Glomerular visceral epithelial cell (primary cell): ENCODE measurements at regions not wholly inside any gene's neighbourhood (a gene's known extent, or its start where the extent isn't known, plus 50 kb on each side); places are given as distances from the start of the nearest gene placed in this dataset.
A peak's percentile ranks its signal among the peaks of the same experiment; 100 is the strongest.
"Not testable (repeated sequence)": the region's sequence is repeated elsewhere in the genome, so short reads cannot be mapped to it uniquely, and the experiment has no call there.

Experiments used
- DNase-seq: peaks from one replicate; pipeline ENCODE4 v3.0.0-alpha.2; 2016; ENCODE audit errors: extremely low spot score

DNA sequence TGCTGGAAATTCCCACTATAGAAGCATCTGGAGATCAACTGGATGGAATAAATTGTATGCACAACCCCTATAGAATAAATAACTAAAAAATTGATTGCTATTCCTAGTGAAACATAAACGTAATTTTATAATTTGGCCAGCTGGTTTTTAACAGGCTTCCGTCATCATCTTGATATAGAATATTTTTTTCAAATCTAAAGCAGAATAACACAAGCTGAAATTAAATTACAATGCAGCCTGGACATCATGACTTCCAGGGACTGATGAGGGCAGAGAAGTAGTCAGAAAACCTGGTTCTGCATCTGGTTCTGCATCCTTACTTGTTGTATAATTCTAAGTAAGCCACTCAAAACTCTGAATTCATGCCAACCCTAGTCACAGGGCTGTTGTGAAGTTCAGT, 146.1 kb downstream of the MEX3B start:
- no peak for DNase-seq

DNA sequence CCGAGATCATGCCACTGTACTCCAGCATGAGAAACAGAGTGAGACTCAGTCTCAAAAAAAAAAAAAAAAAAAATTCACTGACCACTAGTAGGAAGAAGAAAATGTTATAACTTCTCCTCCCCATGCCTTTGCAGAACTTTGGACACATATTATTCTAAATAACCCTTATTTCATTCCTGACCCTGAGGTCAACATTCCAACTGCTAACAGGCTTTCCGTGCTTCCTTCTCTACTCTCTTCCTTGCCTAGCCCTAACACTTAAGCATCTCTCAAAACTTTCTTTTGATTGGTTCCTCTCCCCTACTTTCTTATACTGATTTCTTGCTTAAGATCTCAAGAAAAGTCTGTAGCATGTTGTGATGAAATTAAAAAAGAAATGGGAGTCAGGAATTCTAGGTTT, 146.8 kb downstream of the MEX3B start:
- DNase-seq = no peak

DNA sequence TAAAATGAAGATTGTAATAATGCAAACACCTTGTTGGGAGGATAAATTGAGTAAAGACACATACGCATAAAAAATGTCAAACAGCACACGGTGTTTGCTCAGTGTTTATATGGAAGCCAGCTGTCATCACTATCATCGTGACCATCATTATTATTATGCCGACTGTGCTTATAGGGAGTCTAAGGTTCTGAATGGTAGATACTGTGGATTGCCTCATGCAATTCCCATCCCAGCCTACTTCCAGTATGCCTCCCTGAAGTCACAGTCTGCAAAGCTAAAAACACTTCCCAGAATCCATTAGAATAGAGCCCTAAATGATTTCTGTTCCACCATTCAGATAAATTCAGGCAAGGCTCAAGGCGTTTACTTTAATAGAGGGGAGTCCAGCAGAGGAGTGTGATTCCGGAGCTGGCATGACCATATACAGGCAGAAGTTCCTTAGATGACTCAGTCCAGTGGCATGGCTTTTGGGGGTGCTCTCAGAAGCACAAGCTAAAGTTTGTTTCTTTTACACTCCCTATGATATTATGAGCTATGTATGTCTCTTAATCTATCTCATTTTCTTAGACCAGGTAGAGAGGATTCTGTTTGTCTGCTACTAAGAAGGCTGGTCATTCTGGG, 148.7 kb downstream of the MEX3B start:
- peak; percentile 14 for DNase-seq

DNA sequence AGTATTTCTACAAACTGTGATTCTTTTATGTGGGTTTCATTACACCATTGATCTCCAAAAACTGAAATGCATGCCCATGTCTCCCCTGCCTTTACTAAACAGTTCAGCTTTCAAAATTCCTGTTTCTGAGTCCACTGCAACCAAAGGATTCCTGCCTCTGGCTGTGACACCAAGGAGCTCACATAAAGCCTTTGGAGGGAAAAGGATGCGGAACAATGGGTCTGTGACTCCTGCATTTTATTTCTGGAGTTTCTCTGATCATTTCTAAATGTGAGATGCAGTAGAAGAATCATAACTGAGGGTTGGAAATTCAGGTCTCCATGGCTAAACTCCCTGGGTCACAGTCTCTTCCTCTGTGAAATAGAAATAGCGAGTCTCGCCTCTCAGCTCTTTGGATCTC, 149.5 kb downstream of the MEX3B start:
- DNase-seq = no peak

DNA sequence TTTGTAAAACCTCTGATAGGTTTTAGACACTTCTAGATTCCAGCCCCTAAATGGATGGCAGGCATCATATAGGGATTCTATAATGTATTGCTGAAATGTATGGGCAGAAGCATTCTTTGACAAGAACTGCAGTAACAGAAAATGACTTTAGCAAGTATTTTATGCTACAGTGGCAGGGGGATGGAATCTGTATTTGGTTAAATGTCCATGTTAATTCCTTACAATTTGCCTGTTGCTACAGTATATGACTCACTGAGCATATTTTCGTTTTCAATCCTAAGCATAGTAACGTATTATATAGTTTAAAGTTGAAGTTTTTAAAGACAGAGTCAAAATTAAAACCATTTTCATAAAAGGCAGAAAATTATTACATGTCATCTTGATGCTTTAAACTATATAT, 150.1 kb downstream of the MEX3B start:
- no peak for DNase-seq

DNA sequence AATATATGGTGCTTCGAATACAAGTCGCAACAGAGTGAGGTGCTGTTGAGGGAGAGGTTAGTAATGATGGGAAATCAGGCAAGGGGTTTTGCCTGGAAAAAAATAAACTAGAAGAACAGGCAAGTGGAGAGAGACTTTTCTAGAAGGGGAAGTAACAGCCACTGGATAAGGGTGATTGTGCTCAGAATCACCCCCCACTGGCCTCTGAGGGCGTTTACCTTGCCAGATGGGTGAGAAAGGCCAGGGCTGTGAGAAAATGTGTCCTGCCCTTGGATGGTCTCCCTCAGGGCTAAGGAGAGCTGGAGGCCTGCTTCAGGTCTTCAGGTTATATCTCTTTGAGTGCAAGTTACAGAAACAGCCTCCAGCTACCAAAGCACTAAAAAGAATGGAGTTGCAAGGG, 151.8 kb downstream of the MEX3B start:
- no peak for DNase-seq

DNA sequence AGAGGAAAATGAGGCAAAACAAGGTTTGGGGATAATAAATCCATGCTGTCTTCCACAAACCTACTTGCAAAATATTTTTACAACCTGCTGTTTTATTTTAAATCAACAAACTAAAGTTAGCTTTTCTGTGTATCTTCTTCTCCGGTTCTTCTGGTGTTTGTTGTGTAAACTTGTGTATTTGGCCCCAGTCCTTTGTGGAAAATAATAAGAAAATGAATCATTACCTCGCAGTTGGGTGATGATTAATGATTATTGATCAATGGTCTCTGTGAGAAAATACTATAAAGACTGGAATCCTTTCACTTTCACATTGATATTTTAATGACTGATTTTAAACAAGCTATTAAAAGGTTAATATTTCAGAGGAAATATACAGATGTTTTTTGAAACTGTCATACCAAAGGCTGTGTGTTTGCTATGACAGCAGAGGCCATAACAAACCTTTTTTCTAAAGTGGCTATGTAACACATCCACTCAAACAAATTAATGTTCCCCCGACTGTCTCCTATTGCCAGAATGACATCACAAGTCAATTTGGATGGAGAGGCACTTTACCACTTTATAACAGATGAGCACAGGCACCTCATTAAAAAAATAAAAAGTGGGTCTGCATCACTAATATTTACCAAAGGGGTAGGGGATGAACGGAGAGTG, 152.5 kb downstream of the MEX3B start:
- no peak for DNase-seq

DNA sequence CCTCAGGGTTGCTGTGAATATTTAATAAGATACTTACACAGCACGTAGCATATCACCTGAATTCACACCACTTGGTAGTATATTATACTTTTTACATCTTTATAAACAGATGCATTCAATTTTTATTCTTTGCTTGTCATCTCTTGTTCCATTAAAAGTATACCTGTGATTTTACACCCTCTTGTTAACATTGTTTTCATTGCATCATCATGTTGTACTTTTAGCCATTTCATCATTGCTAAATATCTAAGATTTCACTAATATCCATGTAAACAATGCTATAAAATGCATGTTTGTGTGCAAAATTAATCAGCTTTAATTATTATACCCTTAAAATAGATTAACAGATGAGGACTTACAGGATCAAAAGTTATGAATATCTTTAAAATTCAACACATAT, 155.3 kb downstream of the MEX3B start:
- no peak for DNase-seq

DNA sequence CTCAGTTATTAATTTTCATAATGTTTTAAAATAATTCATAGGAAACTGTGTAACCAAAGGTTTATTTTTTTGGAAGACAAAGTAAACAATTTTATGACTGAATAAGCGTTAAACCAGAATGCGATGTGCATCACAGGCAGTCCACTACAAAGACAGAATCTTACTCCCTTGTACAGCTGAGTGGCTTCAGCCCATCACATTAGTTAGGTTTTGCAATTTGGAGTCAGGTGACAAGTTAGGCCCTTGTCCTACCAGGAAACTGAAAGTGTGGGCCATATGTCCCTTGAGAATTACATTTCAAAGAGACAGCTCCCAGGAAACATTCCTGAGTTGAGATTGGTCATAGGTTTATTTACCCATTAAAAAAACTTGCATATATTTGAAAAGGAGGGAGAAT, 156.3 kb downstream of the MEX3B start:
- DNase-seq = no peak

DNA sequence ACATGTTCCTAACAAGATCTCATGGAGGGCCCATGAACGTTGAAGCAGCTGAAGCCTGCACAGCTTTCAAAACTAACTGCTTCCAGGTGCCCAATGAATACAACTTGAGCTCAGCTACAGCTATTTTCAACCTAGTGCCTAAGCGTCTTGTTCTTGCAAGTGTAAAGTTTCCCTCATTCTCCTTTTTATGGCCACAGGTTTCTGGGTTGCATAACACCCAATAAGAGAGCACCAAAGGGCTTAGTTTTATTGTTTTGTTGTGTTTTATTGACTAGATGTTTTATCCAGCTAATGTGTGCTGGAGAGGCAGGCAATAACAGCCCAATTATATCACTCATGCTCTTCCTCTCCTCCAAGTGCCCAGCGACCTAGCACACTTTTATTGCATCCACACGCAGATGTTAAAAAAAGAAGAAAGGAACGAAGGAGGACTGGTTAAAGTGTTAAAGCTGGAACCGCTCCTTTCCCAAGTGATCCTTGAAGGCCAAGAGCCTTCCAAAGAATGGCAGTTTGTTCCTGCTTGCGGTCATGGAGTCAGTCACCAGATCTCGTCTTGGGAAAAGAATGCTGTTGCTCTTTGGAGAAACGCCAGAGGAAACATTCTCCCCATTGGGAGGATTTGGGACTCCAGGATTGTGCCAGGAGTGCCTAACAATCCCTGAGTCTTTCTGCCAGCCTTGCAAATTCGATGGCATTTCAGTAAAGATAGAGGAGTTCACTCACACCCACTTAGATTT, 156.9 kb downstream of the MEX3B start:
- no peak for DNase-seq

DNA sequence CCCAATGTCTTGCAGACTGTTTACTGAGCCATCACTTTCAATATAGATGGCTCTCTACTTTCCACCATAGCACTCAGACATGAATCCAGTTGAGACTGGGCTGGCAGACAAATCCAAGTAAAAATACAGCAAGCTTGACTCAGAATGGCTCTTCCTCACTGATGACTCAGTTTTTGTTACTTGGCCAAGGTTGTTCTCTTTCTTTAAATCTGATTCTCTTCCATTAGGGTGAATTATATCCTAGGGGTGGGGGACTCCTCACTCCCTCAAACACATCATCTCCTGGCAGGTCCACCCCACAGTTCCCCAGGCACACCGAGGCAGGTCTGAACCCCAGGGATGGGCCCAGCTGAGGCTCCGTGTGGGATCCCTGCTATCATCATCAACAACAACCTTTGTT, 157.9 kb downstream of the MEX3B start:
- no peak for DNase-seq

DNA sequence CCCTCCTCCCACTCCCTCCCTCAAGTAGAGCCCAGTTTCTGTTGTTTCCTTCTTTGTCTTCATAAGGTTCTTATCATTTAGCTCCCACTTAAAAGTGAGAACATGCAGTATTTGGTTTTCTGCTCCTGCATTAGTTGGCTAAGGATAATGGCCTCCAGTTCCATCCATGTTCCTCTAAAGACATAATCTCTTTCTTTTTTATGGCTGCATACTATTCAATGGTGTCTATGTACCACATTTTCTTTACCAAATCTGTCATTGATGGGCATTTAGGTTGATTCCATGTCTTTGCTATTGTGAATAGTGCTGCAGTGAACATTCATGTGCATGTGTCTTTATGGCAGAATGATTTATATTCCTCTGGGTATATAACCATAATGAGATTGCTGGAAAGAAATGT, 158.6 kb downstream of the MEX3B start:
- not testable (repeated sequence) for DNase-seq

DNA sequence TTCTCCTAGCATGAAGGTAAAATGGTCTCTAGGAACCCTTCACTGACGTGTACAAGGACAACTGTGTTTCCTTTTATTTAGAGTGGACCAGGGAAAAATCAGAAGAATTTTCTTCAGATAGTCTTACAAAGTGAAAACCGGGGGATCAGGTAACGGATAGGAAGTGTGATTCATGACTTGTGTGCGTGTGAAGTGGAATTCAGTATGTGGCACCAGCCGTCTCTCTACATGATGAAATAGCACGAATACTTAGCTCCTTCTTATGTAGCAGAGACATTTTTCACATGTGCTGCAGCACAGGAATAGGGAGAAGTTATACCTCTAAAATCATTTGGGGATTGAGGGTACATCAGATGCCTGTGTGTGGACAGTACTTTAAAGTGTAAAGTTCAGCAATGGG, 159.2 kb downstream of the MEX3B start:
- DNase-seq = no peak

DNA sequence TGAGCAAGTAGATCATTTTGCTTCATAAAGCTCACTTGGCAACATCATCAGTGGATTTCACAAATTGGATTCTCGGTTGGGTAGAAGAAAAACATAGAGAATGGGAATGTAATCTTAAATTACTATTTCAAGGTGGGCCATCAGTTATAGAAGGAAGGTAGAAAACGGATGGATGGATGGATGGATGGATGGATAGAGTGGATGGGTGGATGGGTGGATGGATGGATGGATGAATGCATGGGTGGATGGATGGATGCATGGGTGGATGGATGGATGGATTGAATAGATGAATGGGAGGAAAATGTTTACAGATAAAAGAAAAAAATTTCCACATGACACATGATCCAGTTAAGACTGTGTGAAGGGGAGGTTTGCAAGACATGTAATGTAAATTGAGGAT, 159.7 kb downstream of the MEX3B start:
- no peak for DNase-seq

DNA sequence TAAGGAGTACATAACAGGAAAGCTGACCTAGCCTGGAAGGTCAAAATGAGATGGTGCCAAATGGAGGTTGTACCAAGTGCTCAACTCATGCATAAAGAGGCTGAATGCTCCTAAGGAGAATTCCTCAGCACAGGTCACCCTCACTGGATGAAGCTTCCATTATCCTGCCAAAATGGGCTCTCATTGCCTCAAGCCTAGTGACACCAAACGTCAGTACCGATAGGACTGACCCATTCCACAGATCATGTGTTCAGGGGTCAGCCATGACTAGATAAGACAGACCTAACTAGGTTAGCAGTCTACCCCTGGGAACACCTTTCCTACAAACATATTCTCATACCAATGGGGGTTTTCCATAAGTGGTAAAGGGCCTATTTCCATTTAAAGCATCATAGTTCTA, 160.7 kb downstream of the MEX3B start:
- no peak for DNase-seq

DNA sequence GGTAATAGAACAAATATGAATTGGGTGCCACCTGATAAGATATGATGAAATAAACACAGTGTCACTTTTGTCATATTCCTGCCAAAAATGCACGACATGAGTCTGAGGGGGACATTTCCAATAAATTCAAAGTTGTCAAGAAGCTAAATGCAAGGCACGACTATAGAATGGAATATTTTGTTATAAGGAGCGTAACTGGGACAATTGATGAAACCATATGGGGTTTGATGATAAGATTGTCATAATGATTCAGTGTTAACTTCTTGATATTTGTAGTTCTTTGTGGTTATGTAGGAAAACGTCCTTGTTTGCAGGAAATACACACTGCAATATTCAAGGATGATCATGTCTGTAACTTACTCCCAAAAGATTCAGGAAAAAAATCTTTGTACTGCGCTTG, 163.3 kb downstream of the MEX3B start:
- no peak for DNase-seq

DNA sequence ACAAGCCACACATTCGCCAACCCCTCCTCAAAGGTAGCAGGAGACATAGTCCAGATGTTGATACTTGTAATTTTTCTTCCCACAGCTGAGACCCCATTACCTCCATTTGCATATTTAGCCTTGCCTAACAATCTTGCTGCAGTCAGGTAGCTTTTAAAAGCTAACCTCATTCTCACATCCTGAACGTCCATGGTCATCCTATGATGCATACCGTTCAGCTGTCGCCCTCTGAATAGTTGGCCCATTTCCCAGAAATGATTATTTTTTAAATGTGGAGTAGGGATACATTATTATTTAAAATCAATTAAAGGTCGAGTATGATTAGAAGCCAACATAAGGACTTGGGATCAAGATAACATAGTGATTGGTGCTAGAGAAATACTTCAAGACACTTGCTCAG, 165.0 kb downstream of the MEX3B start:
- DNase-seq = no peak

DNA sequence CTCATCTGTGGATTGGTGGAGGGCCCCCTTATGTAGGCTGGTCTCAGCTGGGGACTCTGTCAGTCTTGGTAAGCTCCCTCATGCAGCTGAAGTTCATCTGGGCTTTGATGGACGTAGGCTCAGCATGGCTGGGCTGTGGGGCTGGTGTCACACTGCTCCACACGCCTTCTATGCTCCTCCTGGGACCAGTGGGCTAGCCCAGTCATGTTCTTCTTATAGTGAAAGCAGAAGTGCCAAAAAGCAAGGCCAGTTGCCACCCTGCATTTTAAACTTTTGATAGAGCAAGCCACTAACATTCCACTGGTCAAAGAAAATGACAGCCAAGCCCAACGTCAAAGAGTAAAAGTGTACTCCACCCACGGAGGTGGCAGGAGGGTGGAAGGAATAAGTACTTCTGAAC, 165.5 kb downstream of the MEX3B start:
- DNase-seq = no peak

DNA sequence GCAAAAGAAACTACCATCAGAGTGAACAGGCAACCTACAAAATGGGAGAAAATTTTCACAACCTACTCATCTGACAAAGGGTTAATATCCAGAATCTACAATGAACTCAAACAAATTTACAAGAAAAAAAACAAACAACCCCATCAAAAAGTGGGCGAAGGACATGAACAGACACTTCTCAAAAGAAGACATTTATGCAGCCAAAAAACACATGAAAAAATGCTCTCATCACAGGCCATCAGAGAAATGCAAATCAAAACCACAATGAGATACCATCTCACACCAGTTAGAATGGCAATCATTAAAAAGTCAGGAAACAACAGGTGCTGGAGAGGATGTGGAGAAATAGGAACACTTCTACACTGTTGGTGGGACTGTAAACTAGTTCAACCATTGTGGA, 170.1 kb downstream of the MEX3B start:
- not testable (repeated sequence) for DNase-seq

DNA sequence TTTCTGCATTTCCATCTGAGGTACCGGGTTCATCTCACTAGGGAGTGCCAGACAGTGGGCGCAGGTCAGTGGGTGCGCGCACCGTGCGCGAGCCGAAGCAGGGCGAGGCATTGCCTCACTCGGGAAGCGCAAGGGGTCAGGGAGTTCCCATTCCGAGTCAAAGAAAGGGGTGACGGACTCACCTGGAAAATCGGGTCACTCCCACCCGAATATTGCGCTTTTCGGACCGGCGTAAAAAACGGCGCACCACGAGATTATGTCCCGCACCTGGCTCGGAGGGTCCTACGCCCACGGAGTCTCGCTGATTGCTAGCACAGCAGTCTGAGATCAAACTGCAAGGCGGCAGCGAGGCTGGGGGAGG, 175.1 kb downstream of the MEX3B start:
- DNase-seq = not testable (repeated sequence)

DNA sequence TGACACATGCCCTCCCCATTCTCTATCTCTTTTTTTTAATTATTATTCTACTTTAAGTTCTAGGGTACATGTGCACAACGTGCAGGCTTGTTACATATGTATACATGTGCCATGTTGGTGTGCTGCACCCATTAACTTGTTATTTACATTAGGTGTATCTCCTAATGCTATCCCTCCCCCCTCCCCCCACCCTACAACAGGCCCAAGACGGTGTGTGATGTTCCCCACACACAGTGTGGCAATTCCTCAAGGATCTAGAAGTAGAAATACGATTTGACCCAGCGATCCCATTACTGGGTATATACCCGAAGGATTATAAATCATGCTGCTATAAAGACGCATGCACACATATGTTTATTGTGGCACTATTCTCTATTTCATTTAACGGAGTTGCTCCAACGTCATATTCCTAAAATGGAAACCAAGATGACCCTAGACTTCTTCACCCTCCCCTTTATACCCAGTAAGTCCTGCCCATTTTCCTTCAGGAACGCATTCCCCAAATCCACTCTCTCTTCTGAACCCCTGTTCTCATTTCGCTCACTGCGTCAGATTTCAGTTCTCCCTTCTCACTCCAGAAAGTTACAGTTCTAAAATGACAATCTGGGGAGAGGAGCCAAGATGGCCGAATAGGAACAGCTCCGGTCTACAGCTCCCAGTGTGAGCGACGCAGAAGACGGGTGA, 175.6 kb downstream of the MEX3B start:
- not testable (repeated sequence) for DNase-seq

DNA sequence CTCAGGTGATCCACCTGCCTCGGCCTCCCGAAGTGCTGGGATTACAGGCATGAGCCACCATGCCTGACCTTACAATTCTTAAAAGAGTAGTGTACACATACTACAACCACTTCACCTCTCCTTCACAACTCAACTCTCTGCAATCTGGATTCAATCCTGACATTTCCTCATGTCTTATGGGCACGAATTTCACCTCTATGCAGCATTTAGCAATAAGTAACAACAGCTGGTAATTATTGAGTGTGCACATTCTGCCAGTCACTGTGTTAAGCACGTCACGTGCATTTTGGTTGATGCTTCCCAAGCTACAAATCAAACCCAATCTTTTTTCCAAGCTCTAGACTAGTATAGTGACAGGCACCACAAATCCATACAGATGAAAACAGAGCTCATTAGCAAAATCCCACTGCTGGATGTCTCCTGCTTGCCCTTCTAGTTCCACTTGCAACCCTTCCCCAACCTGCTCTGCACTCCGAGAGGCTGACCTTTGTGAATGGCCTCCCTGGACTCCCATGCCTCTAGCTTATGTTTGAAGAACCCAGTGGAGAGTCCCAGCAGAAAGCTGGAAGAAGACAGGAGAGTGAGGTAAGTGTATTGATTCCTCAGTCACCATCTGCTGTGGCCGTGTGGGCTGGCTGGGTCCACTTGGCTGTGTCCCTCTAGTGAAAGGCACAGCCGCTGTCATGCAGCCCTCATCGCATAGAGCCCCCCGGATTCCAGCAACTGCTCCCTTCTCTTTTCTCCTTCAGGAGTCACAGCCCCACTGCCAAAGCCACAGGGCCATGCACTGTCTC, 176.5 kb downstream of the MEX3B start:
- DNase-seq = no peak
